ENCODE measurements at regions not wholly inside any gene's neighbourhood (a gene's known extent, or its start where the extent isn't known, plus 50 kb on each side); places are given as distances from the start of the nearest gene placed in this dataset.
"Not testable (repeated sequence)": the region's sequence is repeated elsewhere in the genome, so short reads cannot be mapped to it uniquely, and the experiment has no call there.

DNA sequence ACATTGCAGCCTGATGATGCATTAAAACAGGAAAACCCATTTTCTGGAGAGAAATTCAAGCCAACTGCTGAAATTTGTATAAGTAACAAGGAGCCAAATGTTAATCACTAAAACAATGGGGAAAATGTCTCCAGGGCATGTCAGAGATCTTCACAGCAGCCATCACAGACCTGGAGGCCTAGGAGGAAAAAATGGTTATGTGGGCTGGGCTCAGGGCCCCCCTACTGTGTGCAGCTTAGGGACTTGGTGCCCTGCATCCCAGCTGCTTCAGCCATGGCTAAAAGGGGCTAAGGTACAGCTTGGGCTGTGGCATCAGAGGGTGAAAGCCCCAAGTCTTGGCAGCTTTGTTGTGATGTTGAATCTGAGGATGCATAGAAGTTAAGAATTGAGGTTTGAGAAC, 479.8 kb downstream of the BCKDHB start:
- H3K27ac Mint-ChIP-seq (ENCODE audit: unreplicated experiment): no peak overlapping the region
- DNase-seq (ENCODE audit: extremely low spot score, unreplicated experiment): no peak
- no peaks in the 10 kb centered on the region for H3K36me3 Mint-ChIP-seq (ENCODE audit: unreplicated experiment)
- H3K27me3 Mint-ChIP-seq (ENCODE audit: unreplicated experiment): peaks cover 24% of the 10 kb centered on the region
- H3K4me3 Mint-ChIP-seq (ENCODE audit: unreplicated experiment): no peak overlapping the region
- no peaks in the 10 kb centered on the region for H3K4me1 Mint-ChIP-seq (ENCODE audit: unreplicated experiment)
- peaks cover 10% of the 10 kb centered on the region for H3K9me3 Mint-ChIP-seq (ENCODE audit: unreplicated experiment)
- TF ChIP-seq, protein P1, sequence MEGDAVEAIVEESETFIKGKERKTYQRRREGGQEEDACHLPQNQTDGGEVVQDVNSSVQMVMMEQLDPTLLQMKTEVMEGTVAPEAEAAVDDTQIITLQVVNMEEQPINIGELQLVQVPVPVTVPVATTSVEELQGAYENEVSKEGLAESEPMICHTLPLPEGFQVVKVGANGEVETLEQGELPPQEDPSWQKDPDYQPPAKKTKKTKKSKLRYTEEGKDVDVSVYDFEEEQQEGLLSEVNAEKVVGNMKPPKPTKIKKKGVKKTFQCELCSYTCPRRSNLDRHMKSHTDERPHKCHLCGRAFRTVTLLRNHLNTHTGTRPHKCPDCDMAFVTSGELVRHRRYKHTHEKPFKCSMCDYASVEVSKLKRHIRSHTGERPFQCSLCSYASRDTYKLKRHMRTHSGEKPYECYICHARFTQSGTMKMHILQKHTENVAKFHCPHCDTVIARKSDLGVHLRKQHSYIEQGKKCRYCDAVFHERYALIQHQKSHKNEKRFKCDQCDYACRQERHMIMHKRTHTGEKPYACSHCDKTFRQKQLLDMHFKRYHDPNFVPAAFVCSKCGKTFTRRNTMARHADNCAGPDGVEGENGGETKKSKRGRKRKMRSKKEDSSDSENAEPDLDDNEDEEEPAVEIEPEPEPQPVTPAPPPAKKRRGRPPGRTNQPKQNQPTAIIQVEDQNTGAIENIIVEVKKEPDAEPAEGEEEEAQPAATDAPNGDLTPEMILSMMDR (IDR thresholded peaks at IDR 0.05): no peak

DNA sequence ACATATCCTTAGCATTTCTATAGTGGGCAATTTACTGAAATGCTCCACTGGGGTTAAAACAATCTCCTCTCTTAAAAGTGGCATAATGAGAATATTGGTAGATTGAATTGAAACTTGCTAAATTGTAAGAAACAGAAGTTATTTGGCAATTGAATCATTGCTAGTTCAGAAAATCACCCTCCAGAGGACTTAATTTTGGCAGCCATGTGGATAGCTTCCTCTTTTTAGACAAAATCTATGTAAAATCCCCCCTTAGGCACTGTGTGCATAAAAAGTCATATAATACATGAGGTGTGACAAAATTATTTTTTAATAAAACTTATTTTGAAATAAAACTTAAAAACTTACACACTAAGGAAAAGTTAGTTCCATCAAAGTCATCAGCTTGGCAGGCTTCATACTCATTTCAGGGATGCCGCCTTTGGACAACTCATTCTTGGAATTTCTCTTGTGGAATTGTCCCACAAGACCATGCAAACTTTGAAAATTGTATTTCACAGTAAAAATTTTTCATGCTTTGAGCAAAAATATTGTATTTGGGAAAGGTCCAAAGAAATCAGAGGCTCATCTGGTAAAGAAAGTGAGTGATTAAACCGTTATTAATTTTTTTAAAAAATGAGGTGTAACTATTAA, 473.0 kb downstream of the BCKDHB start:
- Mint-ChIP-seq H3K27me3 (ENCODE audit: unreplicated experiment) (peaks cover 31% of the 10 kb centered on the region), H3K27ac (ENCODE audit: unreplicated experiment) (no peak overlapping the region), H3K4me3 (ENCODE audit: unreplicated experiment) (no peak overlapping the region), H3K4me1 (ENCODE audit: unreplicated experiment) (peaks cover 16% of the 10 kb centered on the region), H3K9me3 (ENCODE audit: unreplicated experiment) (no peaks in the 10 kb centered on the region), H3K36me3 (ENCODE audit: unreplicated experiment) (no peaks in the 10 kb centered on the region)
- DNase-seq (ENCODE audit: extremely low spot score, unreplicated experiment): no peak
- TF ChIP-seq, protein P1 (IDR thresholded peaks at IDR 0.05): no peak

DNA sequence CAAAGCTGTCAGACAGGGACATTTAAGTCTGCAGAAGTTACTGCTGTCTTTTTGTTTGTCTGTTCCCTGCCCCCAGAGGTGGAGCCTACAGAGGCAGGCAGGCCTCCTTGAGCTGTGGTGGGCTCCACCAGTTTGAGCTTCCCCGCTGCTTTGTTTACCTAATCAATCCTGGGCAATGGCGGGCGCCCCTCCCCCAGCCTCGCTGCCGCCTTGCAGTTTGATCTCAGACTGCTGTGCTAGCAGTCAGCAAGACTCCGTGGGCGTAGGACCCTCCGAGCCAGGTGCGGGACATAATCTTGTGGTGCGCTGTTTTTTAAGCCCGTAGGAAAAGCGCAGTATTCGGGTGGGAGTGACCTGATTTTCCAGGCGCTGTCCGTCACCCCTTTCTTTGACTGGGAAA, 466.8 kb downstream of the BCKDHB start:
- peaks cover 18% of the 10 kb centered on the region for H3K27me3 Mint-ChIP-seq (ENCODE audit: unreplicated experiment)
- H3K27ac Mint-ChIP-seq (ENCODE audit: unreplicated experiment); H3K4me1 Mint-ChIP-seq (ENCODE audit: unreplicated experiment); H3K36me3 Mint-ChIP-seq (ENCODE audit: unreplicated experiment); H3K9me3 Mint-ChIP-seq (ENCODE audit: unreplicated experiment); H3K4me3 Mint-ChIP-seq (ENCODE audit: unreplicated experiment); DNase-seq (ENCODE audit: extremely low spot score, unreplicated experiment): not testable (repeated sequence)

DNA sequence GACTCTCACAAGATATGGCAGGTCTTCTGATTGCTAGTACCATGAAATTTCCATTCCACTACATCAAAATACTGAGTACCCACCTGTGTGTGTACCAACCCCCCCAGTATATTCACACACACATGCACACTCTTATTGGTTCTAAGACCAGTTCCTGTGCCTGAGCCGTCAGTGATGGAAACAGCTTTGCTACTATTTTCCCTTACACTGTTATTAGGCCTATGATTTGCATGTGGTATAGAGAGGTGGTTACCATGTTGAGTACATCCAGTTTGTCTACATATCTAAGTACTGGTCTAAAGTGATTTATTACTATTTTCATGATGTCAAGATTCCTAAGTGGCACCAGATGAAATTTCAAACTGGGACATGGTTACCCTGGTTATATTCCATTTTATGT, 459.9 kb downstream of the BCKDHB start:
- DNase-seq (ENCODE audit: extremely low spot score, unreplicated experiment): no peak
- Mint-ChIP-seq H3K4me1 (ENCODE audit: unreplicated experiment) (no peaks in the 10 kb centered on the region), H3K9me3 (ENCODE audit: unreplicated experiment) (no peaks in the 10 kb centered on the region), H3K36me3 (ENCODE audit: unreplicated experiment) (no peaks in the 10 kb centered on the region), H3K27ac (ENCODE audit: unreplicated experiment) (no peak overlapping the region), H3K4me3 (ENCODE audit: unreplicated experiment) (no peak overlapping the region), H3K27me3 (ENCODE audit: unreplicated experiment) (peaks cover 12% of the 10 kb centered on the region)
- TF ChIP-seq, protein P1 (IDR thresholded peaks at IDR 0.05): no peak

DNA sequence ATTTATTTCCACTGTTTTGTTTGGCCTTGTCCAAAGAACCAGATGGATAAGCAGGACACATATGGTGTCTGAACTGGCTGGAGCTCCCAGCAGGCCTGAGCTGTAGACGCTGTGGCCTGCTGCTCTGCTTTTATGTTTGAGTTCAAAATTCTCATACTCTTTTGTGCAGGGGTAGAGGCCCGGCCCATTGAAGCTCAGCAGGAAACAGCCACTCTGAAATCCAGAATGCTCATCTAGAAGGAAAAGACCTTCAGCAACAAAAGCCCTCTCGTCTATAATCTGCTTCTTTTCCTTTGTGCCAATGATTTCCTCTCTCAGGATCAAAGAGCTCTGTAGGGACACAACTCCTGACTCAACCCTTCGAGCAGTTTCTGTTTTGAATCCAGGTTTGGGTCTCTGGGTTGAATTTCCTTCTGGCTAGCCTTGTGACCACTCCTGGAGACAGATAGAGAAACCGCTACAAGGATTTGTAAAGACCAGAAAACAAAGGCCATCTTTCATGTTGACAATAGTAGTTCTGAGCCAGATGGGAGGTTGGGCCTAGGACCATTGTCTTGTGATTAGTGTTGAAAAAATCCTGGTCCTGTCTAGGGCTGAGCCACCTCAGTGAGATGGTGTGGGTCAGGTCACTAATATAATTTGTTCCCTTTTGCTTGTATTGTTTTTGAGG, 446.7 kb downstream of the BCKDHB start:
- Mint-ChIP-seq H3K27ac (ENCODE audit: unreplicated experiment) (peak overlapping the region; percentile 31), H3K27me3 (ENCODE audit: unreplicated experiment) (no peaks in the 10 kb centered on the region), H3K4me3 (ENCODE audit: unreplicated experiment) (no peak overlapping the region)

More for the DNA sequence above, 446.7 kb downstream of the BCKDHB start:
- TF ChIP-seq, protein P1 (IDR thresholded peaks at IDR 0.05): no peak
- H3K36me3 Mint-ChIP-seq (ENCODE audit: unreplicated experiment): no peaks in the 10 kb centered on the region
- H3K4me1 Mint-ChIP-seq (ENCODE audit: unreplicated experiment): peaks cover 29% of the 10 kb centered on the region
- DNase-seq (ENCODE audit: extremely low spot score, unreplicated experiment): no peak
- H3K9me3 Mint-ChIP-seq (ENCODE audit: unreplicated experiment): no peaks in the 10 kb centered on the region

Data from osteocyte (in vitro differentiated cells).